ENCODE measurements at regions not wholly inside any gene's neighbourhood (a gene's known extent, or its start where the extent isn't known, plus 50 kb on each side); places are given as distances from the start of the nearest gene placed in this dataset.

- no peaks in the 10 kb centered on the region for H3K9me3 Mint-ChIP-seq (ENCODE audit: unreplicated experiment)
- no peak overlapping the region for H3K27ac Mint-ChIP-seq (ENCODE audit: unreplicated experiment)
- no peaks in the 10 kb centered on the region for H3K36me3 Mint-ChIP-seq (ENCODE audit: low read depth, unreplicated experiment)
- H3K4me3 Mint-ChIP-seq (ENCODE audit: unreplicated experiment) = no peak overlapping the region
- H3K4me1 Mint-ChIP-seq (ENCODE audit: unreplicated experiment) = peaks cover 8% of the 10 kb centered on the region
- H3K27me3 Mint-ChIP-seq (ENCODE audit: unreplicated experiment) = peaks cover 4% of the 10 kb centered on the region
- no peak for DNase-seq (ENCODE audit: low spot score)
- TF ChIP-seq CTCF (IDR thresholded peaks at IDR 0.05; ENCODE audit: unreplicated experiment) = no peak
Measured at GRCh38 chr3:194852831-194853508, 167.3 kb downstream of the FAM43A start.

DNA sequence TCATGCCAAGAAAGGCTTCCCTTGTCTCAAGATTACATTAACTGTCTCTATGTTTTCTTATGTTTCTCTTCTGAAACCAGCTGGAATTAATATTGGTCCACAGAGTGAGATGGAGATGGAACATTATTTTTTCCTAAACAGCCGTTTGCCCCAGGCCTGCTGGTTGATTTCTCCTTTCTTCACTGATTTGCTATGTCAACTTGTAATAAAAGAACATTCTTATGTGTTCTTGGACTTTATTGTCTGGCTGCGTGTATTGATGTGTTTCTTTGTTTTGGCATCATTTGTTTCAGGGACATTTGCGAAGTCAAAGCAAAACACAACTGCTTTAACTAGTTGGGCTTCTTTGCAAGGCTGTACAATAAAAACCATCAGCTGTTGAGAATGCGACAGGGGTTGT is 168.5 kb downstream of the FAM43A start:
- TF ChIP-seq CTCF (IDR thresholded peaks at IDR 0.05; ENCODE audit: unreplicated experiment) = no peak
- Mint-ChIP-seq H3K36me3 (ENCODE audit: low read depth, unreplicated experiment) (no peaks in the 10 kb centered on the region), H3K27me3 (ENCODE audit: unreplicated experiment) (peaks cover 4% of the 10 kb centered on the region), H3K4me1 (ENCODE audit: unreplicated experiment) (peaks cover 8% of the 10 kb centered on the region), H3K27ac (ENCODE audit: unreplicated experiment) (no peak overlapping the region), H3K9me3 (ENCODE audit: unreplicated experiment) (no peaks in the 10 kb centered on the region), H3K4me3 (ENCODE audit: unreplicated experiment) (no peak overlapping the region)
- no peak for DNase-seq (ENCODE audit: low spot score)

DNA sequence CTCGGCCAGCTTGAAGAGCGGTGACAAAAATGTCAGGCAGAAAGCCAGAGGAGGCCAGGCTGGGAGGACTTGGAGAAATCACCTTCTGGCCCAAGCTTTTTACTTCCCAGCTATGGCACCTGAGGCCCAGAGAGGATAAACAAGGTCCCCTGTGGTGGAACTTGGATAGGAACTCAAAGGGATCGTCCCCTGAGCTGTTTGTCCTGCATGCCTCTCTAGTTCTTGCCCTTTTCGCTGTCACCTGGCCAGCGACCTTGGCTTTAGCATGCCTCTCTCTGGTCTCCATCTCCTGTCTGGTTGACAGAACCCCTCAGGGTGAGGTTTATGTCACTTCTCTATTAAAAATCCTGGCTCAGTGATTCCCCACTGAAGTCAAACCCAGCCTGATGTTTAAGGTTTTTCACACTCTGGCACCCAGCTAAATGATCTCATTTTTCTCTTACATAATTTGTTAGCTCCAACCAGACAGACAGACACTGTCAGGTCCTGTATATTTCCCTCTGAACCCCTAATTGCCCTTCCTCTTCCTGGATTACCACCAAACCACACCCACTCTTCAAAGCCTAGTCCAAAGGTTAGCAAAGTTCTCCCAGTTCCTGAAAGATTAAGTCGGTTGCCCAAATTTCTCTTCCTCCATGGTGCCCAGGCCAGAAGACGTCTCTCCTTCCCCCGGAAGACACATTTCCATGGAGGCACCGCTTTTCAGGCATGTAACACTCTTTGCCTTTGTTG is 169.1 kb downstream of the FAM43A start:
- peaks cover 5% of the 10 kb centered on the region for H3K4me1 Mint-ChIP-seq (ENCODE audit: unreplicated experiment)
- no peaks in the 10 kb centered on the region for H3K9me3 Mint-ChIP-seq (ENCODE audit: unreplicated experiment)
- H3K4me3 Mint-ChIP-seq (ENCODE audit: unreplicated experiment) = no peak overlapping the region
- H3K27ac Mint-ChIP-seq (ENCODE audit: unreplicated experiment) = no peak overlapping the region
- no peak for DNase-seq (ENCODE audit: low spot score)
- H3K27me3 Mint-ChIP-seq (ENCODE audit: unreplicated experiment) = peaks cover 4% of the 10 kb centered on the region
- no peak for TF ChIP-seq CTCF (IDR thresholded peaks at IDR 0.05; ENCODE audit: unreplicated experiment)
- H3K36me3 Mint-ChIP-seq (ENCODE audit: low read depth, unreplicated experiment) = no peaks in the 10 kb centered on the region

GRCh38 chr3:194856296-194856695 is 170.6 kb downstream of the FAM43A start:
- Mint-ChIP-seq H3K36me3 (ENCODE audit: low read depth, unreplicated experiment) (no peaks in the 10 kb centered on the region), H3K4me3 (ENCODE audit: unreplicated experiment) (no peak overlapping the region), H3K27me3 (ENCODE audit: unreplicated experiment) (peaks cover 4% of the 10 kb centered on the region), H3K4me1 (ENCODE audit: unreplicated experiment) (peaks cover 4% of the 10 kb centered on the region), H3K27ac (ENCODE audit: unreplicated experiment) (no peak overlapping the region), H3K9me3 (ENCODE audit: unreplicated experiment) (no peaks in the 10 kb centered on the region)
- no peak for DNase-seq (ENCODE audit: low spot score)
- TF ChIP-seq CTCF (IDR thresholded peaks at IDR 0.05; ENCODE audit: unreplicated experiment) = no peak

DNA sequence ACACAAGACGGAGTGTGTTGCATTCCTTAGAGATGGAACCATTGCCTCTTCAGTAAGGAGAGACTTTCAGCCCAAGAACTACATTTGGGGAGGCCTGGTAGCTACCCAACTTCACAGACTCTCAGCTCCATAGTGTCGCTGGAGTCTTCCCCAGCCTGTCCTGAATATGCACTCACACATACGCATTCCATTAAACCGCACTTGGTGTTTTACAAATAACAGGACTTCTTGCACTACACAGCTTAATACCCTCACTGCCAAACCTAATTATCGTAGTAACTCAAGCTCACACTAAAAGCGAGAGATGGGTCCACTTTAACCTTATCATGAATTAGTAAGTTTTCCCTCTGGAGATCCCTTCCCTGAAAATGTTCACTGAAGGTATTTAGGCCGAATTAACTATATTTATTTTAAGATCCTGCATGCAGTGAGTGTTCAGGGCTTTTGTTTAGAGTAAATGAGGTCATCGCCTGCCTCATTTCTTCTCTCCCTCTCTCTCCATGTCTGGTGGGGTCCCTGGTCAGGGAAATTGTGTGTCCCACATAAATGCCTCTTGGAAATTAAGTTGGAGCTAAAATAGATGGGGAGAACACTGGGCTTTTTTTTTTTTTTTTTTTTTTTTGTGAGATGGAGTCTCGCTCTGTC is 171.9 kb downstream of the FAM43A start:
- H3K9me3 Mint-ChIP-seq (ENCODE audit: unreplicated experiment) = no peaks in the 10 kb centered on the region
- TF ChIP-seq CTCF (IDR thresholded peaks at IDR 0.05; ENCODE audit: unreplicated experiment) = no peak
- no peak overlapping the region for H3K27ac Mint-ChIP-seq (ENCODE audit: unreplicated experiment)
- H3K27me3 Mint-ChIP-seq (ENCODE audit: unreplicated experiment) = no peaks in the 10 kb centered on the region
- DNase-seq (ENCODE audit: low spot score) = no peak
- H3K4me1 Mint-ChIP-seq (ENCODE audit: unreplicated experiment) = peaks cover 5% of the 10 kb centered on the region
- no peak overlapping the region for H3K4me3 Mint-ChIP-seq (ENCODE audit: unreplicated experiment)
- no peaks in the 10 kb centered on the region for H3K36me3 Mint-ChIP-seq (ENCODE audit: low read depth, unreplicated experiment)

Measured in endothelial cell (in vitro differentiated cells).